ENCODE measurements at regions not wholly inside any gene's neighbourhood (a gene's known extent, or its start where the extent isn't known, plus 50 kb on each side); places are given as distances from the start of the nearest gene placed in this dataset.

DNA sequence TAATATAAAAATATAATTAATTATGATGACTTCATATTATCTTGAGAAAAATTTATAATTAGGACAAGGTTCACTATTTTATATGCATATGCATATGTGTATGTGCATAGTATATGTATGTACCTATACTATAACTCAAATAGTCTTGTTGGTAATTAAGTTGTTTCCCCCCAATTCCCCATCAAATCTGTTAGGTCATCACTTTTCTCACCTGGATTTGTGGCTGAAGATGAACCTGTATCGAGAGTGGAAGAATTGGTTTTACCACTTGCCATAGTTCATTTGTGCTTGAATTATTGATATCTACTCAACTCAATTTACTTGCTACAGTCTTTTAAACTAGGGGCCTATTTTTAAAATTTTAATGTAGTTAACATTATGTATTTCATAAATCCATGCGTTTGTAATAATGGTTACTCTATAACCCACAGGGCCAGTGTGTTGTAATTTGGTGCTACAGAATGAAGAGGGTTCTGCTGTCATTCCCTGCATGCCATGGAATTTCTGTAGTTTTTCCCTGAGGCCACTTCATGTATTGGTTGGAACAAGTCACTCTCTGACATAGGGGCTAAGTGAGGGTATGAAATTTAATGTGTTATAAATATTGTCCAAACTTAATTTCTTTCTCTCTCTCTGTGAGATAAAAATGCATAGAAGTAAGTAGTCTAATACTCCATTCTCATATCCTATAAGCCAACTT lies 74.9 kb downstream of the TAF11L14 start:
- Histone ChIP-seq H3K36me3 (ENCODE audit: control insufficient read depth, insufficient read depth, low read length) (no peaks in the 10 kb centered on the region), H3K4me3 (ENCODE audit: low read length) (no peak overlapping the region), H2BK5ac (ENCODE audit: low read length) (no peak overlapping the region), H3K18ac (ENCODE audit: low read length) (no peak overlapping the region), H3K23ac (ENCODE audit: low read length) (no peak overlapping the region), H3K27me3 (ENCODE audit: insufficient read depth, low read length, poor library complexity) (no peaks in the 10 kb centered on the region), H3K4ac (ENCODE audit: low read depth, low read length) (no peak overlapping the region), H3K79me1 (ENCODE audit: low read length) (no peaks in the 10 kb centered on the region), H2AK5ac (ENCODE audit: low read length) (no peak overlapping the region), H4K5ac (ENCODE audit: low read length) (no peak overlapping the region), H3K4me1 (ENCODE audit: control insufficient read depth, low read depth, low read length) (no peaks in the 10 kb centered on the region), H2BK120ac (ENCODE audit: low read depth, low read length) (no peak overlapping the region), H3K79me2 (ENCODE audit: control insufficient read depth, insufficient read depth, low read length) (no peaks in the 10 kb centered on the region), H3K56ac (ENCODE audit: low read length) (no peak overlapping the region), H3K9ac (ENCODE audit: low read length) (no peak overlapping the region), H2BK15ac (replicated peaks; ENCODE audit: low read depth) (no peak overlapping the region), H4K8ac (ENCODE audit: low read depth, low read length) (no peak overlapping the region), H3K4me2 (ENCODE audit: low read length) (no peak overlapping the region), H3K27ac (ENCODE audit: low read depth, low read length) (no peak overlapping the region)
- no peak for DNase-seq
- no CpG with 5 or more reads among the region's 2 CpGs for WGBS (ENCODE audit: extremely low coverage, insufficient coverage, low lambda C conversion rate)

DNA sequence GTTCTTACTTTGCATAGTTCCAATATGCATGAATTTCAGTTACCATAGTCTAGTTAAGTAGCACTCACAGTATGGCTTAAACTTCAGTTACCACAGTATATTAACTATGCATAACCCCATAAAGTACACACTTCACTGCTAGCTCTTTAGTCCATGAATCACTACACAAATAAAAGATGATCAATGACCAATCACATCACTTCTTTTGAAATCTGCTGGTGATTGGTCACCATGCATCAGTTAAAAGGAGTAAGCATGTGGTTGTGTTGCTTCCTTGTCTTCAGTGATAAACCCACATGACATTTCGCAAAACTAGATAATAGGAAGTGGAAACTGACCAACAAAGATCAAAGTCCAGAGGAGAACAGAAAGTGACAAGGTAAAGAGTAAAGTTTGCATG lies 79.0 kb downstream of the TAF11L14 start:
- no peak overlapping the region for H3K4me2 ChIP-seq (ENCODE audit: low read length)
- H2BK5ac ChIP-seq (ENCODE audit: low read length): no peak overlapping the region
- H3K23ac ChIP-seq (ENCODE audit: low read length): no peak overlapping the region
- no peak overlapping the region for H3K4ac ChIP-seq (ENCODE audit: low read depth, low read length)
- no peak overlapping the region for H3K9ac ChIP-seq (ENCODE audit: low read length)
- no peak overlapping the region for H2BK120ac ChIP-seq (ENCODE audit: low read depth, low read length)
- no peak overlapping the region for H3K27ac ChIP-seq (ENCODE audit: low read depth, low read length)
- no peaks in the 10 kb centered on the region for H3K79me1 ChIP-seq (ENCODE audit: low read length)
- DNase-seq: no peak
- H2AK5ac ChIP-seq (ENCODE audit: low read length): no peak overlapping the region
- H3K27me3 ChIP-seq (ENCODE audit: insufficient read depth, low read length, poor library complexity): no peaks in the 10 kb centered on the region
- H2BK15ac ChIP-seq (replicated peaks; ENCODE audit: low read depth): no peak overlapping the region
- no peaks in the 10 kb centered on the region for H3K79me2 ChIP-seq (ENCODE audit: control insufficient read depth, insufficient read depth, low read length)
- no peak overlapping the region for H3K4me3 ChIP-seq (ENCODE audit: low read length)
- no peak overlapping the region for H4K8ac ChIP-seq (ENCODE audit: low read depth, low read length)
- no peaks in the 10 kb centered on the region for H3K4me1 ChIP-seq (ENCODE audit: control insufficient read depth, low read depth, low read length)
- no peak overlapping the region for H3K18ac ChIP-seq (ENCODE audit: low read length)
- H3K56ac ChIP-seq (ENCODE audit: low read length): no peak overlapping the region
- H3K36me3 ChIP-seq (ENCODE audit: control insufficient read depth, insufficient read depth, low read length): no peaks in the 10 kb centered on the region
- no CpG with 5 or more reads among the region's 1 CpG for WGBS (ENCODE audit: extremely low coverage, insufficient coverage, low lambda C conversion rate)
- no peak overlapping the region for H4K5ac ChIP-seq (ENCODE audit: low read length)

DNA sequence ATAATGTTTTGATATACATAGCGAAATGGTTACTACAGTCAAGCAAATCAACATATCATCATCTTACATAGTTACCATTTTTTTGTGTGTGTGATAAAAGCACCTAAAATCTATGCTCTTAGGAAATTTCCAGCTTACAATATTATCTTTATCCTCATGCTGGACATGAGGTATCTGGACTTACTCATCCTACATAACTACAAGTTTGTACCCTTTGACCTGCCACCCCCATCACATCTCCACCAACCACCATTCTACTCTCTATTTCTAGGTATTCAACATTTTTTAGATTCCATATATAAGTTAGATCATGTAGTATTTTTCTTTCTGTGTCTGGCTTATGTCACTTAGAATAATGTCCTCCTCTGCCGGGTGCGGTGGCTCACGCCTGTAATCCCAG lies 79.9 kb downstream of the TAF11L14 start:
- Histone ChIP-seq H3K18ac (ENCODE audit: low read length) (no peak overlapping the region), H3K23ac (ENCODE audit: low read length) (no peak overlapping the region), H3K4me1 (ENCODE audit: control insufficient read depth, low read depth, low read length) (no peaks in the 10 kb centered on the region), H4K8ac (ENCODE audit: low read depth, low read length) (no peak overlapping the region), H3K56ac (ENCODE audit: low read length) (no peak overlapping the region), H2AK5ac (ENCODE audit: low read length) (no peak overlapping the region), H3K27ac (ENCODE audit: low read depth, low read length) (no peak overlapping the region), H3K79me1 (ENCODE audit: low read length) (no peaks in the 10 kb centered on the region), H3K27me3 (ENCODE audit: insufficient read depth, low read length, poor library complexity) (no peaks in the 10 kb centered on the region), H3K36me3 (ENCODE audit: control insufficient read depth, insufficient read depth, low read length) (no peaks in the 10 kb centered on the region), H3K9ac (ENCODE audit: low read length) (no peak overlapping the region), H3K4ac (ENCODE audit: low read depth, low read length) (no peak overlapping the region), H4K5ac (ENCODE audit: low read length) (no peak overlapping the region), H3K79me2 (ENCODE audit: control insufficient read depth, insufficient read depth, low read length) (no peaks in the 10 kb centered on the region), H3K4me3 (ENCODE audit: low read length) (no peak overlapping the region), H2BK5ac (ENCODE audit: low read length) (no peak overlapping the region), H3K4me2 (ENCODE audit: low read length) (no peak overlapping the region), H2BK15ac (replicated peaks; ENCODE audit: low read depth) (no peak overlapping the region), H2BK120ac (ENCODE audit: low read depth, low read length) (no peak overlapping the region)
- no CpG with 5 or more reads among the region's 4 CpGs for WGBS (ENCODE audit: extremely low coverage, insufficient coverage, low lambda C conversion rate)
- no peak for DNase-seq

DNA sequence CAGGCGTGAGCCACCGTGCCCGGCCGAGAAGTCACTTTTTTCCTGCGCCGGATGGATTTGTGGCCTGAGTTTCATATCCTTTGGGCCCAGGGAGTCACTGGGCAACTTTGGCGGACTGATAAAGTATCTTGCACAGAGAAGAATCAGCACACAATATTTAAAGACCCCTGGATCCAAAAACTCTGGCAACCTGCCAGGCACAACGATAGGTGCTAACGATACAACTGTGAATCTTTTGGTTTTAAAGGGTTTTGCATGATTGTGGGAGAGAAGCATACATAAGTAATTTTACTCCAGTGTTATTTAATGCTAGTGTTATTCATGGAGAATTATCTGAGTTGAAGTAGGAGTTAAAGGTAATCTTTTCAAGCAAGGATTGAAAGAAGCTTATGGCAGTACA lies 85.3 kb downstream of the TAF11L14 start:
- H4K5ac ChIP-seq (ENCODE audit: low read length): no peak overlapping the region
- no peaks in the 10 kb centered on the region for H3K27me3 ChIP-seq (ENCODE audit: insufficient read depth, low read length, poor library complexity)
- DNase-seq: no peak
- H3K18ac ChIP-seq (ENCODE audit: low read length): no peak overlapping the region
- no peaks in the 10 kb centered on the region for H3K79me2 ChIP-seq (ENCODE audit: control insufficient read depth, insufficient read depth, low read length)
- no peak overlapping the region for H3K27ac ChIP-seq (ENCODE audit: low read depth, low read length)
- no peak overlapping the region for H3K4me2 ChIP-seq (ENCODE audit: low read length)
- no peaks in the 10 kb centered on the region for H3K36me3 ChIP-seq (ENCODE audit: control insufficient read depth, insufficient read depth, low read length)
- H3K23ac ChIP-seq (ENCODE audit: low read length): no peak overlapping the region
- H3K4ac ChIP-seq (ENCODE audit: low read depth, low read length): no peak overlapping the region
- H3K56ac ChIP-seq (ENCODE audit: low read length): no peak overlapping the region
- no peak overlapping the region for H2BK15ac ChIP-seq (replicated peaks; ENCODE audit: low read depth)
- no peak overlapping the region for H3K4me3 ChIP-seq (ENCODE audit: low read length)
- H4K8ac ChIP-seq (ENCODE audit: low read depth, low read length): no peak overlapping the region
- H3K9ac ChIP-seq (ENCODE audit: low read length): no peak overlapping the region
- no CpG with 5 or more reads among the region's 9 CpGs for WGBS (ENCODE audit: extremely low coverage, insufficient coverage, low lambda C conversion rate)
- no peak overlapping the region for H2AK5ac ChIP-seq (ENCODE audit: low read length)
- no peaks in the 10 kb centered on the region for H3K79me1 ChIP-seq (ENCODE audit: low read length)
- H3K4me1 ChIP-seq (ENCODE audit: control insufficient read depth, low read depth, low read length): no peaks in the 10 kb centered on the region
- no peak overlapping the region for H2BK120ac ChIP-seq (ENCODE audit: low read depth, low read length)
- no peak overlapping the region for H2BK5ac ChIP-seq (ENCODE audit: low read length)

DNA sequence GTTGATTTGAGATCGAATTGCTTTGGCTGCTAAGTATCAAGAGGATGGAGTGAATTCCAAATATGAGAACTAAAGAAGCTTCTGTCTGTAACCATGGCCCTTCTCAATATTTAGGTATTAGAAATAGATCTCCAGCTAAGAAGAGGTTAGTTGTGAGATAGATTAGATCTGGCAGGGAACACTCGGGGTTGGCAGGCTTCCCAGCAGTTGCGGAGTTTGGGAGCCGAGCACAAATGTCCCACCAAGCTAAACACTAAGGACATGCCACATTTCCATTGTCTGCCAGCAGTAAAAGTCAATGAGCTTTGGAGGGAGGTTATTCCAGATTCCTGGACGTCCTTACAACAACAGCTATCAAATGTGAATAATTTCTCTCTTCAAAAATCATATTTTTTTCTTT lies 85.8 kb downstream of the TAF11L14 start:
- Histone ChIP-seq H3K4me2 (ENCODE audit: low read length) (no peak overlapping the region), H3K4ac (ENCODE audit: low read depth, low read length) (no peak overlapping the region), H3K27ac (ENCODE audit: low read depth, low read length) (no peak overlapping the region), H2BK15ac (replicated peaks; ENCODE audit: low read depth) (no peak overlapping the region), H2AK5ac (ENCODE audit: low read length) (no peak overlapping the region), H3K27me3 (ENCODE audit: insufficient read depth, low read length, poor library complexity) (no peaks in the 10 kb centered on the region), H3K9ac (ENCODE audit: low read length) (no peak overlapping the region), H3K4me3 (ENCODE audit: low read length) (no peak overlapping the region), H3K23ac (ENCODE audit: low read length) (no peak overlapping the region), H3K79me2 (ENCODE audit: control insufficient read depth, insufficient read depth, low read length) (no peaks in the 10 kb centered on the region), H3K56ac (ENCODE audit: low read length) (no peak overlapping the region), H3K4me1 (ENCODE audit: control insufficient read depth, low read depth, low read length) (no peaks in the 10 kb centered on the region), H2BK5ac (ENCODE audit: low read length) (no peak overlapping the region), H3K79me1 (ENCODE audit: low read length) (no peaks in the 10 kb centered on the region), H3K36me3 (ENCODE audit: control insufficient read depth, insufficient read depth, low read length) (no peaks in the 10 kb centered on the region), H4K8ac (ENCODE audit: low read depth, low read length) (no peak overlapping the region), H3K18ac (ENCODE audit: low read length) (no peak overlapping the region), H4K5ac (ENCODE audit: low read length) (no peak overlapping the region), H2BK120ac (ENCODE audit: low read depth, low read length) (no peak overlapping the region)
- no peak for DNase-seq
- no CpG with 5 or more reads among the region's 5 CpGs for WGBS (ENCODE audit: extremely low coverage, insufficient coverage, low lambda C conversion rate)

DNA sequence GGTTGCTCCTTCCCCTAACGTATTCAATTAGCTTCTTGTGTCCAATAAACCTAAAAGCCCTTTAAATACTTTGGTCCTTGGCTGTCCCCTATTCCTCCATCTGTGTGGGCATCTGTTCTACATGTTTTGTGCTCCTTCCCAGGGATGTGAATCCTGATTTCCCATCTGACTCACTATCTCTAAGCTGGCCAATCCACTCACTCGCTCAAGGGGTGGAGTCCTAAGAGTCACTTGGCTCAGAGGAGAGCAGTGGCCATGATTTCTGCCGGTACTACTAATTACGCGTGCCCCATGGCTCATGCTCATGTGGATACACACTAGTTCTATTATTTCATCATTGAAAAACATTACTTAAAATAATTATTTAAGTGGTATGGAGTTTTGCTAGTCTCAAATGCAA lies 89.6 kb downstream of the TAF11L14 start:
- H3K9ac ChIP-seq (ENCODE audit: low read length): no peak overlapping the region
- WGBS (ENCODE audit: extremely low coverage, insufficient coverage, low lambda C conversion rate): no CpG with 5 or more reads among the region's 5 CpGs
- no peak overlapping the region for H3K27ac ChIP-seq (ENCODE audit: low read depth, low read length)
- H3K79me1 ChIP-seq (ENCODE audit: low read length): no peaks in the 10 kb centered on the region
- no peak overlapping the region for H4K5ac ChIP-seq (ENCODE audit: low read length)
- no peak overlapping the region for H3K4ac ChIP-seq (ENCODE audit: low read depth, low read length)
- no peaks in the 10 kb centered on the region for H3K79me2 ChIP-seq (ENCODE audit: control insufficient read depth, insufficient read depth, low read length)
- DNase-seq: no peak
- H2AK5ac ChIP-seq (ENCODE audit: low read length): no peak overlapping the region
- H2BK15ac ChIP-seq (replicated peaks; ENCODE audit: low read depth): no peak overlapping the region
- H3K27me3 ChIP-seq (ENCODE audit: insufficient read depth, low read length, poor library complexity): no peaks in the 10 kb centered on the region
- no peaks in the 10 kb centered on the region for H3K36me3 ChIP-seq (ENCODE audit: control insufficient read depth, insufficient read depth, low read length)
- H3K23ac ChIP-seq (ENCODE audit: low read length): no peak overlapping the region
- H2BK5ac ChIP-seq (ENCODE audit: low read length): no peak overlapping the region
- no peak overlapping the region for H3K4me3 ChIP-seq (ENCODE audit: low read length)
- no peak overlapping the region for H3K56ac ChIP-seq (ENCODE audit: low read length)
- no peak overlapping the region for H4K8ac ChIP-seq (ENCODE audit: low read depth, low read length)
- no peak overlapping the region for H2BK120ac ChIP-seq (ENCODE audit: low read depth, low read length)
- H3K4me2 ChIP-seq (ENCODE audit: low read length): no peak overlapping the region
- no peaks in the 10 kb centered on the region for H3K4me1 ChIP-seq (ENCODE audit: control insufficient read depth, low read depth, low read length)
- no peak overlapping the region for H3K18ac ChIP-seq (ENCODE audit: low read length)
